Gastrocnemius medialis (tissue), 4 donors: ENCODE measurements at regions not wholly inside any gene's neighbourhood (a gene's known extent, or its start where the extent isn't known, plus 50 kb on each side); places are given as distances from the start of the nearest gene placed in this dataset.

Source experiments
- ATAC-seq, 2 donors: fragments of 150-250 bp; one replicate each; pipeline ENCODE4 v1.9.1; 2016
- DNase-seq, 2 donors: peaks; one replicate each; pipeline ENCODE4 v3.0.0-alpha.2; 2019
- H3K27ac ChIP-seq, 4 donors: fragments of 200-600 bp; sonication (generic); 1 replicate in 1 of 4; 2 replicates in 3 of 4; pipeline ENCODE4 v1.5.1; 2016 to 2018; ENCODE audit warnings: mild to moderate bottlenecking in 2 of 4, moderate library complexity in 1 of 4
- H3K27me3 ChIP-seq, 3 donors: fragments of 200-600 bp; sonication (generic) in 2 of 3; 1 replicate in 1 of 3; 2 replicates in 2 of 3; pipeline versions ENCODE4 v1.5.1 to v1.6.0; 2016 to 2019; ENCODE audit warnings: mild to moderate bottlenecking in 1 of 3, moderate library complexity in 1 of 3
- H3K36me3 ChIP-seq, 2 donors: fragments of 200-600 bp; sonication (generic) in 1 of 2; one replicate each; pipeline ENCODE4 v1.5.1; 2017 to 2018
- H3K4me1 ChIP-seq, 2 donors: fragments of 200-600 bp; sonication (generic) in 1 of 2; one replicate each; pipeline ENCODE4 v1.5.1; 2016 to 2017; ENCODE audit warnings: mild to moderate bottlenecking in 2 of 2
- H3K4me3 ChIP-seq, 4 donors: fragments of 200-600 bp; sonication (generic) in 3 of 4; 1 replicate in 1 of 4; 2 replicates in 3 of 4; pipeline ENCODE4 v1.5.1; 2016 to 2019; ENCODE audit warnings: mild to moderate bottlenecking in 2 of 4
- H3K9me3 ChIP-seq, 3 donors: fragments of 200-600 bp; sonication (generic) in 2 of 3; 1 replicate in 1 of 3; 2 replicates in 2 of 3; pipeline ENCODE4 v1.5.1; 2016 to 2019
- POLR2A ChIP-seq, 2 donors: fragments of 450-650 bp; IDR thresholded peaks; one replicate each; pipeline ENCODE4 v1.6.1; 2017; ENCODE audit warnings: antibody characterized with exemption in 2 of 2, mild to moderate bottlenecking in 2 of 2, moderate library complexity in 2 of 2
- in situ Hi-C, 4 donors: fragments of 200-750 bp; cut with MboI; loops; one replicate each; pipeline versions ENCODE4 v1.15.0 to v1.8.0; 2017; ENCODE audit warnings: low sequenced_read_pairs in 4 of 4
- intact Hi-C: fragments of 100-400 bp; cut with DNase I; formaldehyde crosslinking; loops from one replicate; pipeline ENCODE4 v1.15.1; 2023; ENCODE audit warnings: low total_unique reads
- TF ChIP-seq, protein P1 (sequence below), 5 experiments: fragments of 450-650 bp in 3 of 5; fragments of 200-600 bp in 2 of 5; sonication (generic) in 2 of 5; IDR thresholded peaks in 4 of 5; conservative IDR thresholded peaks in 1 of 5; 1 replicate in 4 of 5; 2 replicates in 1 of 5; pipeline ENCODE4 v1.5.1; 2016 to 2019; ENCODE audit warnings: antibody characterized with exemption in 5 of 5, mild to moderate bottlenecking in 3 of 5, moderate library complexity in 3 of 5

GRCh38 chr3:30368978-30369377 lies 237.4 kb upstream of the TGFBR2 start:
- intact Hi-C loops (no loop called here), in situ Hi-C loops (no loop called here)
- H3K36me3 ChIP-seq, result no peaks in the 10 kb centered on the region
- no peak overlapping the region for H3K4me3 ChIP-seq
- H3K27ac ChIP-seq, result no peak overlapping the region
- TF ChIP-seq POLR2A (IDR thresholded peaks at IDR 0.05), result no peak
- TF ChIP-seq, protein P1, sequence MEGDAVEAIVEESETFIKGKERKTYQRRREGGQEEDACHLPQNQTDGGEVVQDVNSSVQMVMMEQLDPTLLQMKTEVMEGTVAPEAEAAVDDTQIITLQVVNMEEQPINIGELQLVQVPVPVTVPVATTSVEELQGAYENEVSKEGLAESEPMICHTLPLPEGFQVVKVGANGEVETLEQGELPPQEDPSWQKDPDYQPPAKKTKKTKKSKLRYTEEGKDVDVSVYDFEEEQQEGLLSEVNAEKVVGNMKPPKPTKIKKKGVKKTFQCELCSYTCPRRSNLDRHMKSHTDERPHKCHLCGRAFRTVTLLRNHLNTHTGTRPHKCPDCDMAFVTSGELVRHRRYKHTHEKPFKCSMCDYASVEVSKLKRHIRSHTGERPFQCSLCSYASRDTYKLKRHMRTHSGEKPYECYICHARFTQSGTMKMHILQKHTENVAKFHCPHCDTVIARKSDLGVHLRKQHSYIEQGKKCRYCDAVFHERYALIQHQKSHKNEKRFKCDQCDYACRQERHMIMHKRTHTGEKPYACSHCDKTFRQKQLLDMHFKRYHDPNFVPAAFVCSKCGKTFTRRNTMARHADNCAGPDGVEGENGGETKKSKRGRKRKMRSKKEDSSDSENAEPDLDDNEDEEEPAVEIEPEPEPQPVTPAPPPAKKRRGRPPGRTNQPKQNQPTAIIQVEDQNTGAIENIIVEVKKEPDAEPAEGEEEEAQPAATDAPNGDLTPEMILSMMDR (IDR thresholded peaks at IDR 0.05 in 4 of 5, conservative IDR thresholded peaks at IDR 0.05 in 1 of 5), result no peak
- ATAC-seq (peak in 1 of 2 donors; percentile 49), DNase-seq (no peak)
- no peaks in the 10 kb centered on the region for H3K9me3 ChIP-seq
- H3K27me3 ChIP-seq, result no peaks in the 10 kb centered on the region
- no peaks in the 10 kb centered on the region for H3K4me1 ChIP-seq

GRCh38 chr3:30370681-30371271 lies 235.6 kb upstream of the TGFBR2 start:
- H3K27ac ChIP-seq, result no peak overlapping the region
- in situ Hi-C loops, result no loop called here

DNA sequence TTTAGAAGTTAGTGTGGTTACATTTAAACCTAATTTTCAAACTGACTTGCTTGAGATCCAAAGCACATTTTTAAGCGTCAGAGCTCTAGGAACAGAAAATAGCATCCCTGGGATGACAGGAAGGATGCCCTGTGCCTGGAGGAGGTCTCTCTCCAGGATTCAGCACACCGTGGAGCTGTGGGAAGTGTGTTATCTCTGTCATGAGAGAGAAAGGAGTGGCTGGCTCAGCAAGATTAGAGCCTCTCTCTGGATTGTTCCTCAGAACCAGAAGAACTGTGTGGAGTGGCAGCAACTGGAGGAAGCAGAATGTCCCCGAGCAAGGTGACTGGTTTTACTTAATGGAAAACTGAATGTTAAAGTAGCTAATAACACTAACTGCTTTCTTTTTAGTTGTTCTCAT lies 233.6 kb upstream of the TGFBR2 start:
- Histone ChIP-seq H3K36me3 (no peaks in the 10 kb centered on the region), H3K4me1 (no peaks in the 10 kb centered on the region), H3K27ac (no peak overlapping the region), H3K27me3 (no peaks in the 10 kb centered on the region), H3K4me3 (no peak overlapping the region), H3K9me3 (no peaks in the 10 kb centered on the region)
- intact Hi-C loops (no loop called here), in situ Hi-C loops (no loop called here)
- TF ChIP-seq, protein P1 (IDR thresholded peaks at IDR 0.05 in 4 of 5, conservative IDR thresholded peaks at IDR 0.05 in 1 of 5), result no peak
- no peak for TF ChIP-seq POLR2A (IDR thresholded peaks at IDR 0.05)
- no peak for ATAC-seq
- DNase-seq, result no peak

More at GRCh38 chr3:30370681-30371271, 235.6 kb upstream of the TGFBR2 start:
- Histone ChIP-seq H3K27me3 (no peaks in the 10 kb centered on the region), H3K36me3 (no peaks in the 10 kb centered on the region), H3K4me1 (no peaks in the 10 kb centered on the region), H3K4me3 (no peak overlapping the region), H3K9me3 (no peaks in the 10 kb centered on the region)
- intact Hi-C loops, result no loop called here
- DNase-seq (no peak), ATAC-seq (no peak)
- no peak for TF ChIP-seq POLR2A (IDR thresholded peaks at IDR 0.05)
- TF ChIP-seq, protein P1 (IDR thresholded peaks at IDR 0.05 in 4 of 5, conservative IDR thresholded peaks at IDR 0.05 in 1 of 5), result no peak

DNA sequence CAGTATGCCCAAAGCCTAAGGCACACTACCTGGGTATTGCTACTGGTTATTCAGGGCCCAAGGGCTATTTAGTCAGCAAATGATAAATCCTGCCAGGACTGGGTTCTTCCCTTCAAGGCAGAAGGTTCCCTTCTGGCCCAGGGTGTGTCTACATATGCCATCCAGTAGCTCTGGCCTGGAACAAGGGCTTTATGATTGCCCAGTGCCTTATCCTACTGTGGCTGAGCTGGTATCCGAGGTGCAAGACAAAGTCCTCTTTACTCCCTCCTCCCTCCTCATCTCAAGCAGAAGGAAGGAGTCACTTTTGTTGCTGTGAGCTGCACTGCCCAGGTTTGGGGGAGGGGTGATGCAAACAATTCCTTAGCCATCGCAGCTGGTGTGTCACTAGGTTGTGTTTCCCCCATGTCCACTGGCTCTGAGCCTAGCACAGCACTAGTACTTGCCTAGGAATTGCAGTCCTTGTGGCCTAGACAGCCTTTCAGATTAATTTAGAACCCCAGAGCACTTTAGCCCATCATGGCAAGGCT lies 221.8 kb upstream of the TGFBR2 start:
- H3K4me1 ChIP-seq, result no peaks in the 10 kb centered on the region
- no peak for DNase-seq
- H3K4me3 ChIP-seq, result no peak overlapping the region

More for the DNA sequence above, 221.8 kb upstream of the TGFBR2 start:
- TF ChIP-seq, protein P1 (IDR thresholded peaks at IDR 0.05 in 4 of 5, conservative IDR thresholded peaks at IDR 0.05 in 1 of 5), result no peak
- no peak for TF ChIP-seq POLR2A (IDR thresholded peaks at IDR 0.05)
- no peaks in the 10 kb centered on the region for H3K36me3 ChIP-seq
- in situ Hi-C loops (no loop called here), intact Hi-C loops (no loop called here)
- H3K27me3 ChIP-seq, result no peaks in the 10 kb centered on the region
- H3K9me3 ChIP-seq, result no peaks in the 10 kb centered on the region
- ATAC-seq, result no peak
- H3K27ac ChIP-seq, result no peak overlapping the region
